ENCODE measurements at regions not wholly inside any gene's neighbourhood (a gene's known extent, or its start where the extent isn't known, plus 50 kb on each side); places are given as distances from the start of the nearest gene placed in this dataset.

DNA sequence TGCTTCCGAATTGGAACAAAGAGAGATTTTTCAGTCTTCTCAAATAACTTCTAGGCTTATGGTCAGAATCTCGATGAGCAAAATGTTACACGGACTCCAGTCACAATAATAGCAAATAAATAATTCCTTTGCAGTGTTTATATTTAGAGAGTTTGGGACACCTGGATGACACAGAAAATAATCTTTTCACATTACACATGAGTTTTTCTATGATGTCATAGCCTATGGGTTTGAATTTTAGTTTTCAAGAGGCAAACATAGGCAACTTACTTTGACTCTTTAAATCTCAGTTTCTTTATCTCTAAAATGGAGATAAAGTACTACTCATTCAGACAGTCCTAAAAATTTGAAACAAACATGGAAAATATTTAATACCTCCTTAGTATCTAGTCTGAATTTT, 372.0 kb downstream of the HAPSTR1 start:
- Mint-ChIP-seq H3K36me3 (no peaks in the 10 kb centered on the region), H3K27me3 (peaks cover 0 to 1% of the 10 kb centered on the region in 2 donors), H3K4me3 (no peak overlapping the region), H3K27ac (no peak overlapping the region), H3K4me1 (no peaks in the 10 kb centered on the region), H3K9me3 (peaks cover 0 to 6% (median 0%) of the 10 kb centered on the region in 8 donors)
- Histone ChIP-seq H3K27me3 (ENCODE audit: insufficient read depth, low read length) (no peaks in the 10 kb centered on the region), H3K4me3 (ENCODE audit: low read length in 2 of 2) (no peak overlapping the region), H3K27ac (ENCODE audit: low read depth, low read length) (no peak overlapping the region), H3K4me1 (ENCODE audit: insufficient read depth, low read length) (no peaks in the 10 kb centered on the region), H3K9me3 (ENCODE audit: control insufficient read depth in 1 of 2, low read length in 2 of 2) (no peaks in the 10 kb centered on the region), H3K36me3 (ENCODE audit: insufficient read depth, low read length) (no peaks in the 10 kb centered on the region)
- intact Hi-C loops (cut with micrococcal nuclease) = no loop called here
- ChIA-PET POLR2A (ENCODE audit: partially characterized antibody) (no interaction called here), CTCF (ENCODE audit: partially characterized antibody) (no interaction called here)
- DNase-seq = no peak

DNA sequence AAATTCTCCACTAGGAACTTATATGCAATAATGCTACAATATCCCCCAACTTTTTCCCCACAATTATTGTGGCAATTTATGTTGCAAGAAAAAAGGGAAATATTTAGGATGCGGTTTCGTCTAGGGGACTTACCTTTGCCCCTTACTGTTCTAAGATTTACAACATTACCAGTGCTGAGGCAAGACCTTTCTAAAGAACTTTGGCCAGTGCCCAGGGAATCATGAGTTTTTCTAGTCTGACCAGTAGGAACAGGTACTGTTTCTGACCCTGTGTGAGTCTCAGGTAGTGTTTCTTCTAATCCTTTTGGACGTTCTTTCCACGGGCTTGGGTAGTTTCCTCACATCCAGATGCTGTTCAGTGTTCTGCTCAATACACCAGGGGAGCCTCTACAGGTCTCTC, 373.7 kb downstream of the HAPSTR1 start:
- intact Hi-C loops (cut with micrococcal nuclease) = no loop called here
- no peaks in the 10 kb centered on the region for H3K9me3 ChIP-seq (ENCODE audit: control insufficient read depth in 1 of 2, low read length in 2 of 2)
- H3K27ac Mint-ChIP-seq = no peak overlapping the region
- CTCF ChIA-PET (ENCODE audit: partially characterized antibody) = no interaction called here
- no peaks in the 10 kb centered on the region for H3K27me3 ChIP-seq (ENCODE audit: insufficient read depth, low read length)
- H3K36me3 Mint-ChIP-seq = no peaks in the 10 kb centered on the region
- peaks cover 0 to 1% of the 10 kb centered on the region in 2 donors for H3K27me3 Mint-ChIP-seq
- no peak for DNase-seq
- no peak overlapping the region for H3K4me3 ChIP-seq (ENCODE audit: low read length in 2 of 2)
- POLR2A ChIA-PET (ENCODE audit: partially characterized antibody) = no interaction called here
- H3K4me1 Mint-ChIP-seq = no peaks in the 10 kb centered on the region
- H3K27ac ChIP-seq (ENCODE audit: low read depth, low read length) = no peak overlapping the region
- H3K9me3 Mint-ChIP-seq = peaks cover 0 to 6% (median 0%) of the 10 kb centered on the region in 8 donors
- H3K4me3 Mint-ChIP-seq = no peak overlapping the region
- H3K4me1 ChIP-seq (ENCODE audit: insufficient read depth, low read length) = no peaks in the 10 kb centered on the region
- no peaks in the 10 kb centered on the region for H3K36me3 ChIP-seq (ENCODE audit: insufficient read depth, low read length)

DNA sequence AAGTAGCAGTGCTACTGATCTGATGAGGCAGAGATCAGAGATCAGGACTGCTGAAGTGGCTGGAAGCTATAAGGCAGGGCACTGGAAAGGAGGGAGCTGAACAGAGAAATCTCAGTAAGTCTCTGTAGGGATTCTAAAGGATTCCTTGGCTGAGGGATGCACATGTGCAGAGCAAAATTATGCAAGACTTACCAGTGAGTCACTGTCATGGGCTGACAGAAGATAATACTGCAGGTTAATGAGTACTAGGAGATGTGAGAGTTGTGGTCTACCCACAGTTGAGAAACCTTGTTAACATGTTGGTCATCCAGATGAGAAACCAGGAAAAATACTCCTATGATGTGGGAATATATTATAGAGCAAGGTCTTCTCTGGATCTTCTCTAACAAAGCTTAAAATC, 378.1 kb downstream of the HAPSTR1 start:
- Mint-ChIP-seq H3K27ac (no peak overlapping the region), H3K9me3 (peaks cover 0 to 8% (median 1%) of the 10 kb centered on the region in 8 donors), H3K4me3 (no peak overlapping the region), H3K36me3 (no peaks in the 10 kb centered on the region), H3K4me1 (no peaks in the 10 kb centered on the region), H3K27me3 (no peaks in the 10 kb centered on the region)
- Histone ChIP-seq H3K27ac (ENCODE audit: low read depth, low read length) (no peak overlapping the region), H3K27me3 (ENCODE audit: insufficient read depth, low read length) (no peaks in the 10 kb centered on the region), H3K36me3 (ENCODE audit: insufficient read depth, low read length) (no peaks in the 10 kb centered on the region), H3K4me1 (ENCODE audit: insufficient read depth, low read length) (no peaks in the 10 kb centered on the region), H3K4me3 (ENCODE audit: low read length in 2 of 2) (no peak overlapping the region), H3K9me3 (ENCODE audit: control insufficient read depth in 1 of 2, low read length in 2 of 2) (no peaks in the 10 kb centered on the region)
- CTCF ChIA-PET (ENCODE audit: partially characterized antibody) = no interaction called here
- DNase-seq = no peak
- intact Hi-C loops (cut with micrococcal nuclease) = no loop called here
- POLR2A ChIA-PET (ENCODE audit: partially characterized antibody) = no interaction called here

- ChIA-PET POLR2A (ENCODE audit: partially characterized antibody) (no interaction called here), CTCF (ENCODE audit: partially characterized antibody) (no interaction called here)
- no peaks in the 10 kb centered on the region for H3K36me3 ChIP-seq (ENCODE audit: insufficient read depth, low read length)
- no peak overlapping the region for H3K4me3 Mint-ChIP-seq
- no peaks in the 10 kb centered on the region for H3K36me3 Mint-ChIP-seq
- H3K9me3 ChIP-seq (ENCODE audit: control insufficient read depth in 1 of 2, low read length in 2 of 2) = no peaks in the 10 kb centered on the region
- no peak overlapping the region for H3K4me3 ChIP-seq (ENCODE audit: low read length in 2 of 2)
- no peaks in the 10 kb centered on the region for H3K4me1 ChIP-seq (ENCODE audit: insufficient read depth, low read length)
- no peaks in the 10 kb centered on the region for H3K27me3 ChIP-seq (ENCODE audit: insufficient read depth, low read length)
- peaks cover 0 to 6% (median 3%) of the 10 kb centered on the region in 8 donors for H3K9me3 Mint-ChIP-seq
- H3K27ac ChIP-seq (ENCODE audit: low read depth, low read length) = no peak overlapping the region
- intact Hi-C loops (cut with micrococcal nuclease) = no loop called here
- peaks cover 0 to 2% (median 0%) of the 10 kb centered on the region in 4 donors for H3K4me1 Mint-ChIP-seq
- H3K27me3 Mint-ChIP-seq = peaks cover 0 to 2% of the 10 kb centered on the region in 2 donors
- no peak overlapping the region for H3K27ac Mint-ChIP-seq
- DNase-seq = no peak
These were observed 385.3 kb downstream of the HAPSTR1 start for GRCh38 chr16:9476744-9477143.

DNA sequence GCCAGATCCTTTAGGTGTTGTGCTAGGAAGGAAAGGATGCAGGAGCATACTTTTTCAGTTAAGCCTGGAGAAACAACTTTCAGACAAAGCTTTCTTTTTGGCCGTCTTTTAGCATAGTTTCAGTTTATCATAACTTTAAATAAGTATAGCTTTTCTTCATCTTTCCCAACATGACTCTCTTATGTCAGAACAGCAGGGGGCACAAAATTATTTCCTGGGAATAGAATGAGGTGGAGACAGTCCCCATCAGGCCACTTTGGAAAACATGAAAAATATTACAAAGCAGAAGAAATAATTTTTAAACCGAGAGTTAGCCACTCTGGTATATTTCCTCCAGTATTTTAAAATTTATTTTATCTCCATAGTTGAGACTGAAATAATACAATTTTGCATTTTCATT, 387.6 kb downstream of the HAPSTR1 start:
- H3K9me3 ChIP-seq (ENCODE audit: control insufficient read depth in 1 of 2, low read length in 2 of 2) = no peaks in the 10 kb centered on the region
- H3K27ac Mint-ChIP-seq = no peak overlapping the region
- H3K4me3 Mint-ChIP-seq = no peak overlapping the region
- intact Hi-C loops (cut with micrococcal nuclease) = no loop called here
- no peaks in the 10 kb centered on the region for H3K4me1 ChIP-seq (ENCODE audit: insufficient read depth, low read length)
- POLR2A ChIA-PET (ENCODE audit: partially characterized antibody) = no interaction called here
- H3K27ac ChIP-seq (ENCODE audit: low read depth, low read length) = no peak overlapping the region
- no peaks in the 10 kb centered on the region for H3K36me3 Mint-ChIP-seq
- no peak for DNase-seq
- no peaks in the 10 kb centered on the region for H3K27me3 ChIP-seq (ENCODE audit: insufficient read depth, low read length)
- H3K36me3 ChIP-seq (ENCODE audit: insufficient read depth, low read length) = no peaks in the 10 kb centered on the region
- no peak overlapping the region for H3K4me3 ChIP-seq (ENCODE audit: low read length in 2 of 2)
- CTCF ChIA-PET (ENCODE audit: partially characterized antibody) = no interaction called here
- H3K9me3 Mint-ChIP-seq = peaks cover 0 to 5% (median 0%) of the 10 kb centered on the region in 8 donors
- peaks cover 0 to 2% of the 10 kb centered on the region in 2 donors for H3K27me3 Mint-ChIP-seq
- H3K4me1 Mint-ChIP-seq = peaks cover 0 to 2% (median 0%) of the 10 kb centered on the region in 4 donors

GRCh38 chr16:9480503-9480902, 389.1 kb downstream of the HAPSTR1 start:
- CTCF ChIA-PET (ENCODE audit: partially characterized antibody) = no interaction called here
- POLR2A ChIA-PET (ENCODE audit: partially characterized antibody) = no interaction called here

DNA sequence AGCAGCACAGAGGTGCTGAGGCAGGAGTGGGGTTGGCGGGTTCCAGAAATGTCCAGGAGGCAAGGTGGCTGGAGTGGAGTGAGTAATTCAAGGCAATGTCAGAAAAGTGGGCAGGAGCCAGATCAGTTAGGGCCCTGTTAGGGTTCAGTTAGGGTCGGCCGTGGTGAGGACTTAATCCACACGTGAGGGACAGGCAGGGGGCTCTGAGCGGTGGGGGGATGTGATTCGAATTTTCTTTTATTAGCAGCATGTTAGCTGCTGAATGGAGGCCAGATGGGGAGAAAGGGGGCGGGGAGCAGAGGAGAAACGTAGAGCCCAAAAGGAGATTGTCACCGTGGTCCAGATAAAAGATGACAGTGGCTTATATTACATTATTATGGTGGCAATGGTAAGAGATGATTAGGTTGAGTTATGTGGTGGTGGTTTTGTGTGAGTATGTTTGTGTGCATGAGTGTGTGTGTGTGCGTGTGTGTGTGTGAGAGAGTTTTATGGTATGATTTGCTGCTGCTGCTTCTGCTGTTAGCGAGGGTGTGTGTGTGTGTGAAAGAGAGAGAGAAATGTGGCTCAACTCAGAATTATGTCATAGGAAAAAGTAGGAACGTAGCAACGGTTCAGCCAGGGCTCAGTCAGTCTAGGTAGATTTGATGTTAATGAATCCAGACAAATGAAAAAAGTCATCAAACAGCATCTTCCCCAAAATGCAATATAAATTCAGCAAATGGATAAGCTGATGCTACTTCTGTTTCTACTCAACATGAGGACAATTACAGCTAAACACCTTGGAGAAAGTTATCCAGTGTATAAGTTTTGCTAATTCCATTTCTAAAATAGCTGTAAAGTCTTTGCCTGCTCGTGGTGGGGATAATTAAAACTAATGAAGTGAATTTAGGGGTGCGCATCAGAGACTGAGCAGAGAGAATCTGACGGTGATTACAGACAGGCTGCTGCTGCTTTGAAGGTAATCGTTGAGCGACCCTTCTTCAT, 390.6 kb downstream of the HAPSTR1 start:
- Mint-ChIP-seq H3K9me3 (peaks cover 0 to 10% (median 0%) of the 10 kb centered on the region in 8 donors), H3K27me3 (peaks cover 0 to 1% of the 10 kb centered on the region in 2 donors), H3K4me1 (no peaks in the 10 kb centered on the region), H3K4me3 (no peak overlapping the region), H3K27ac (no peak overlapping the region), H3K36me3 (no peaks in the 10 kb centered on the region)
- no peaks in the 10 kb centered on the region for H3K36me3 ChIP-seq (ENCODE audit: insufficient read depth, low read length)
- CTCF ChIA-PET (ENCODE audit: partially characterized antibody) = no interaction called here
- H3K4me3 ChIP-seq (ENCODE audit: low read length in 2 of 2) = no peak overlapping the region
- no peaks in the 10 kb centered on the region for H3K4me1 ChIP-seq (ENCODE audit: insufficient read depth, low read length)
- H3K27ac ChIP-seq (ENCODE audit: low read depth, low read length) = no peak overlapping the region
- H3K9me3 ChIP-seq (ENCODE audit: control insufficient read depth in 1 of 2, low read length in 2 of 2) = no peaks in the 10 kb centered on the region
- POLR2A ChIA-PET (ENCODE audit: partially characterized antibody) = no interaction called here
- DNase-seq = no peak
- intact Hi-C loops (cut with micrococcal nuclease) = no loop called here
- no peaks in the 10 kb centered on the region for H3K27me3 ChIP-seq (ENCODE audit: insufficient read depth, low read length)

More at GRCh38 chr16:9480503-9480902, 389.1 kb downstream of the HAPSTR1 start:
- Histone ChIP-seq H3K4me1 (ENCODE audit: insufficient read depth, low read length) (no peaks in the 10 kb centered on the region), H3K27me3 (ENCODE audit: insufficient read depth, low read length) (no peaks in the 10 kb centered on the region), H3K27ac (ENCODE audit: low read depth, low read length) (no peak overlapping the region), H3K9me3 (ENCODE audit: control insufficient read depth in 1 of 2, low read length in 2 of 2) (no peaks in the 10 kb centered on the region), H3K4me3 (ENCODE audit: low read length in 2 of 2) (no peak overlapping the region), H3K36me3 (ENCODE audit: insufficient read depth, low read length) (no peaks in the 10 kb centered on the region)
- Mint-ChIP-seq H3K27me3 (peaks cover 0 to 1% of the 10 kb centered on the region in 2 donors), H3K27ac (no peak overlapping the region), H3K4me1 (no peaks in the 10 kb centered on the region), H3K4me3 (no peak overlapping the region), H3K36me3 (no peaks in the 10 kb centered on the region), H3K9me3 (peaks cover 0 to 10% (median 0%) of the 10 kb centered on the region in 8 donors)
- intact Hi-C loops (cut with micrococcal nuclease) = no loop called here
- DNase-seq = no peak
